ENCODE measurements at regions not wholly inside any gene's neighbourhood (a gene's known extent, or its start where the extent isn't known, plus 50 kb on each side); places are given as distances from the start of the nearest gene placed in this dataset.

DNA sequence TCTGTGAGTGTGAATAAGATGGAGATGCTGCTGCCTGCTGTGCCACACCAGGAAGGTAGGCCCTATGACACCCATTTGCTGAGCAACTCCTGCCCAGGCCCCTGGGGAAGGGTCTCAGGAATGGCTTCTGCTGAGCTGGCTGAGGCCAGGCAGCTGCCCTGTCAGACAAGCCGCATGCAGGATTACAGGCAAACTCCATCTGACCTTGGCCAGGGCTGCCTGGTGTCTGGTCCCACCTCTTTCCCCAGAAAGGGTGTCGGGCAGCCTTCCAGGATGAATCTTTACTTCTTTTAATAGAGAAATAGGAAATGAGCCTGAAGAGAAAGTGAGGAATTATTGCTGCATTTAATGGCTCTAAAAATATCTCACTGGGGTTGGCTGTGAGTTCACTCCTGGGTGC is 182.5 kb downstream of the IRX5 start:
- TF ChIP-seq POLR2A (IDR thresholded peaks at IDR 0.05; ENCODE audit: low read length) (no peak), GATA1 (IDR thresholded peaks at IDR 0.05; ENCODE audit: low read depth, low read length) (no peak)

Data from erythroblast (primary cell).